ENCODE measurements at regions not wholly inside any gene's neighbourhood (a gene's known extent, or its start where the extent isn't known, plus 50 kb on each side); places are given as distances from the start of the nearest gene placed in this dataset.

DNA sequence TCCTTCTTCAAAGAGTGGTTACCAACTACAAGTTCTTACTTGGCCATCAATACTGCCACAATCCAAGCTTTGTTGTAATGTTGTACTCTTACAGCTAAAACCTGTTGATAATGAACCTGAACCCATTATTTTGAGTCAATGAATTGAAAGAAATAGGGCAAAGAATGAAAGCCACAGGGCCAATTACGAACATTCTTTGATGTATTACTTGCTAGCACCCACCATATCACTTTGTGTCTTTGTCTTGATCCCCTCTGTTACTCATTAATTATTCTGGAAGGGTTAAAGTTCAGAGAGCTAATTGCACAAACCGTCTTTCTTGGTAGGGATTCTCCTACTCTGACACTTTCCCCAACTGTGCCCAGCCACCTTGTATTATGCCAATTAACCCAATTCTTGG lies 53.2 kb upstream of the TFEC start:
- no peak overlapping the region for H3K27ac Mint-ChIP-seq
- H3K9me3 Mint-ChIP-seq: peaks cover 14% of the 10 kb centered on the region
- no peak overlapping the region for H3K4me3 Mint-ChIP-seq
- intact Hi-C loops (cut with micrococcal nuclease): no loop called here
- peaks cover 6% of the 10 kb centered on the region for H3K4me1 Mint-ChIP-seq (ENCODE audit: low read depth)
- H3K27me3 Mint-ChIP-seq: no peaks in the 10 kb centered on the region
- H3K36me3 Mint-ChIP-seq (ENCODE audit: low read depth): no peaks in the 10 kb centered on the region

- no peaks in the 10 kb centered on the region for H3K36me3 Mint-ChIP-seq (ENCODE audit: low read depth)
- intact Hi-C loops (cut with micrococcal nuclease): no loop called here
- H3K4me1 Mint-ChIP-seq (ENCODE audit: low read depth): peaks cover 6% of the 10 kb centered on the region
- no peak overlapping the region for H3K4me3 Mint-ChIP-seq
- no peaks in the 10 kb centered on the region for H3K9me3 Mint-ChIP-seq
- no peaks in the 10 kb centered on the region for H3K27me3 Mint-ChIP-seq
- H3K27ac Mint-ChIP-seq: no peak overlapping the region
Observed at GRCh38 chr7:116086547-116087045, 56.0 kb upstream of the TFEC start.

- peaks cover 6% of the 10 kb centered on the region for H3K4me1 Mint-ChIP-seq (ENCODE audit: low read depth)
- intact Hi-C loops (cut with micrococcal nuclease): no loop called here
- H3K27me3 Mint-ChIP-seq: no peaks in the 10 kb centered on the region
- no peak overlapping the region for H3K4me3 Mint-ChIP-seq
- H3K27ac Mint-ChIP-seq: no peak overlapping the region
- H3K36me3 Mint-ChIP-seq (ENCODE audit: low read depth): no peaks in the 10 kb centered on the region
- H3K9me3 Mint-ChIP-seq: no peaks in the 10 kb centered on the region
Observed at GRCh38 chr7:116087291-116087690, 56.7 kb upstream of the TFEC start.

GRCh38 chr7:116087984-116088383 lies 57.4 kb upstream of the TFEC start:
- Mint-ChIP-seq H3K4me1 (ENCODE audit: low read depth) (peaks cover 6% of the 10 kb centered on the region), H3K9me3 (no peaks in the 10 kb centered on the region), H3K27ac (no peak overlapping the region), H3K4me3 (no peak overlapping the region), H3K27me3 (no peaks in the 10 kb centered on the region), H3K36me3 (ENCODE audit: low read depth) (no peaks in the 10 kb centered on the region)
- intact Hi-C loops (cut with micrococcal nuclease): no loop called here

- intact Hi-C loops (cut with micrococcal nuclease): no loop called here
- peaks cover 6% of the 10 kb centered on the region for H3K4me1 Mint-ChIP-seq (ENCODE audit: low read depth)
- H3K27me3 Mint-ChIP-seq: no peaks in the 10 kb centered on the region
- H3K27ac Mint-ChIP-seq: no peak overlapping the region
- no peaks in the 10 kb centered on the region for H3K9me3 Mint-ChIP-seq
- H3K4me3 Mint-ChIP-seq: no peak overlapping the region
- no peaks in the 10 kb centered on the region for H3K36me3 Mint-ChIP-seq (ENCODE audit: low read depth)
Observed at GRCh38 chr7:116089293-116089692, 58.7 kb upstream of the TFEC start.

DNA sequence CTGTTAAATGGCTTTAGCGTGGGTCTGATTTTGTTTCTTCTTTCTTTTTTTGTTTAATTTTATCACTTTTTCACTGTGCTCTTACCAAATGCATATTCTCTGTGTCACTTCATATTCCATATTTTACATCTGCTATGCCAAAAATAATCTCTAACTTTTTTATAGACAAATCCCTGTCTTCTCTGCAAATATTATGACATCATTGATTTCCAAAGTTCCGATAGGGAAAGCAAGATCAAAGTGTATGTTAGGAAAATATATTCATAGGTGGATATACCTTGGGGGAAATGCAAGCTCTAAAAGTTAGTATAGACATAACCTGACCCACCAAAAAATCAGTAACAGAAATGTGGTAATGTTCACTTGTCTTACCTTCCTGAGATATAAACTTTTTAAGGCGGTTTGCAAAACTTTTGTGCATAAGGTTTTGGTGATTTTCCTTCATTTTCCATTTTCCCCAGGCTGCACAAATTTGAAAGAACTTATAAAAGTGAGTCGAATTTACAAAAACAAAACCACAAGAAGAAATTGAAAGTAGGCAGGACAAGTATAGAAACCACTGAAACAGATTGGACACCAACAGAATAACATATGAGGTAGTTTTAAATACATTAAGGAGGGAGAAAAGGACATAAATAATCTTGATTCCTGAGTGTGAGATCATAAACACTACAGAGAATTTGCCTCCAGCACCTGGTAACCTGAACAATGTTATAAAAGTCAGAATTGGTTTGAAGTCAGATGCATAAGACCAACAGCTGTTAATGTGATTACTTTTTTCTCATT lies 63.1 kb upstream of the TFEC start:
- no peak overlapping the region for H3K4me3 Mint-ChIP-seq
- no peaks in the 10 kb centered on the region for H3K27me3 Mint-ChIP-seq
- H3K4me1 Mint-ChIP-seq (ENCODE audit: low read depth): peaks cover 12% of the 10 kb centered on the region
- no peaks in the 10 kb centered on the region for H3K9me3 Mint-ChIP-seq
- H3K27ac Mint-ChIP-seq: no peak overlapping the region
- intact Hi-C loops (cut with micrococcal nuclease): no loop called here
- H3K36me3 Mint-ChIP-seq (ENCODE audit: low read depth): no peaks in the 10 kb centered on the region

GRCh38 chr7:116095396-116095795 lies 64.8 kb upstream of the TFEC start:
- intact Hi-C loops (cut with micrococcal nuclease): no loop called here
- H3K27ac Mint-ChIP-seq: no peak overlapping the region
- no peaks in the 10 kb centered on the region for H3K9me3 Mint-ChIP-seq
- H3K27me3 Mint-ChIP-seq: no peaks in the 10 kb centered on the region
- H3K4me3 Mint-ChIP-seq: no peak overlapping the region
- H3K4me1 Mint-ChIP-seq (ENCODE audit: low read depth): peaks cover 12% of the 10 kb centered on the region
- no peaks in the 10 kb centered on the region for H3K36me3 Mint-ChIP-seq (ENCODE audit: low read depth)

DNA sequence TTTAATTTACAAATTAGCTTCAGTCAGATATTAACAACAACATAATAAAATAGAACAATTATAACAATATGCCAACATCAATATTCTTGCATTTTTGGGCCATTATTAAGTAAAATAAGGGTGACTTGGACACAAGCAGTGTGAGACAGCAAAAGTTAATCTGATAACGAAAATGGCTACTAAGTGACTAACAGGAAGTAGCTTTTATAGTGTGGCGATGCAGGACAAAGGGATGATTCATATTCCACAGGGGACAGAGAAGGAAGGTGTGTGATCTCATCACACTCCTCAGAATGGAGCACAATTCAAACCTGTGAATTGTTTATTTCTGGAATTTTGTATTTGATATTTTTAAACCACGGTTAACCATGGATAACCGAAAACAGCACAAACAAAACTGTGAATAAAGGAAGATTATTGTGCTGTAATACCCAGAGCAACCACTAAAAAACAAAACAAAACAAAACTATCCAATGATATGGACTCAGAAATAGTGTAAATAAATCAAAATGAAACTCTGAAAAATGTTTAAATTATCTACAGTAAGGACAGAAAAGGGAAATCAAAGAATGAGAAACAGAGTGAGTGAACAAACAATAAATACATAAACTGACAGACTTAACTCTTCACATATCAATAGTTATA lies 66.9 kb upstream of the TFEC start:
- H3K36me3 Mint-ChIP-seq (ENCODE audit: low read depth): no peaks in the 10 kb centered on the region
- no peaks in the 10 kb centered on the region for H3K9me3 Mint-ChIP-seq
- H3K4me1 Mint-ChIP-seq (ENCODE audit: low read depth): peaks cover 12% of the 10 kb centered on the region
- intact Hi-C loops (cut with micrococcal nuclease): no loop called here
- H3K27ac Mint-ChIP-seq: no peak overlapping the region
- no peak overlapping the region for H3K4me3 Mint-ChIP-seq
- H3K27me3 Mint-ChIP-seq: no peaks in the 10 kb centered on the region

DNA sequence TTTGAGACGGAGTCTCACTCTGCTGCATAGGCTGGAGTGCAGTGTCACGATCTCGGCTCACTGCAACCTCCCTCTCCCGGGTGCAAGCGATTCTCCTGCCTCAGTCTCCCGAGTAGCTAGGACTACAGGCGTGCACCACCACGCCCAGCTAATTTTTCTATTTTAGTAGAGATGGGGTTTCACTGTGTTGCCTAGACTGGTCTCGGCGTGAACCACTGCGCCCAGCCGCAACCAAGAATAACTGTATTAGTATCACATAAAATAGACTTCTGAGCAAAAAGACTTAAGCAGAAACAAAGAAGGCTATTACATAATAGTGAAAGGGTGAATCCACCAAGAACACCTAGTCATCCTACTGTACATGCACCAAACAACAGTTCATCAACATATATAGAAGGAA lies 67.6 kb upstream of the TFEC start:
- Mint-ChIP-seq H3K36me3 (ENCODE audit: low read depth) (no peaks in the 10 kb centered on the region), H3K27ac (no peak overlapping the region), H3K27me3 (no peaks in the 10 kb centered on the region), H3K4me1 (ENCODE audit: low read depth) (peaks cover 12% of the 10 kb centered on the region), H3K4me3 (no peak overlapping the region), H3K9me3 (no peaks in the 10 kb centered on the region)
- intact Hi-C loops (cut with micrococcal nuclease): no loop called here

DNA sequence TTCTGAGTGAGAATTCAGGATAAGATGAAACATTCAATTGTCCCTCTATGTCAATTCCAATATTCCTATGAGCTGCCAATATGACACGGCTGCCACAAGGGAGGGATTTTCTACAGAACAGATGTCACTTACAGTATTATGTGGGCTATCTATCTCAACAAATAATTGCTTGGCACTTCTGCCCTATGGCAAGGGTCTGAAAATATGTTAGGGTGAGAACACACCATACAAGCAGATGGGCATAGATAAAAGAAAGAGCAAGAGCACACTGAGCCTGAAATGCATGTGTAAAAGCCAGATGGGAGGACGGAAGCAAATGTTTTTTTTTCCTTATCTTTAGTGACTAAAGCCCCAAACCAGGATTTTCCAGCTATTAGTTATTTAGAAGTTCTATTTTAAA lies 70.1 kb upstream of the TFEC start:
- peaks cover 9% of the 10 kb centered on the region for H3K4me1 Mint-ChIP-seq (ENCODE audit: low read depth)

GRCh38 chr7:116101704-116102103 lies 71.1 kb upstream of the TFEC start:
- no peaks in the 10 kb centered on the region for H3K9me3 Mint-ChIP-seq
- H3K36me3 Mint-ChIP-seq (ENCODE audit: low read depth): no peaks in the 10 kb centered on the region
- no peaks in the 10 kb centered on the region for H3K4me1 Mint-ChIP-seq (ENCODE audit: low read depth)
- H3K27ac Mint-ChIP-seq: no peak overlapping the region
- no peak overlapping the region for H3K4me3 Mint-ChIP-seq
- intact Hi-C loops (cut with micrococcal nuclease): no loop called here
- H3K27me3 Mint-ChIP-seq: no peaks in the 10 kb centered on the region

More for the DNA sequence above, 70.1 kb upstream of the TFEC start:
- no peaks in the 10 kb centered on the region for H3K9me3 Mint-ChIP-seq
- H3K4me3 Mint-ChIP-seq: no peak overlapping the region
- intact Hi-C loops (cut with micrococcal nuclease): no loop called here
- H3K36me3 Mint-ChIP-seq (ENCODE audit: low read depth): no peaks in the 10 kb centered on the region
- H3K27me3 Mint-ChIP-seq: no peaks in the 10 kb centered on the region
- H3K27ac Mint-ChIP-seq: no peak overlapping the region

- H3K4me1 Mint-ChIP-seq (ENCODE audit: low read depth): peaks cover 7% of the 10 kb centered on the region
- H3K36me3 Mint-ChIP-seq (ENCODE audit: low read depth): no peaks in the 10 kb centered on the region
- intact Hi-C loops (cut with micrococcal nuclease): no loop called here
- H3K27me3 Mint-ChIP-seq: no peaks in the 10 kb centered on the region
- H3K27ac Mint-ChIP-seq: no peak overlapping the region
- H3K9me3 Mint-ChIP-seq: peaks cover 9% of the 10 kb centered on the region
- no peak overlapping the region for H3K4me3 Mint-ChIP-seq
Observed at GRCh38 chr7:116111475-116111874, 80.9 kb upstream of the TFEC start.

DNA sequence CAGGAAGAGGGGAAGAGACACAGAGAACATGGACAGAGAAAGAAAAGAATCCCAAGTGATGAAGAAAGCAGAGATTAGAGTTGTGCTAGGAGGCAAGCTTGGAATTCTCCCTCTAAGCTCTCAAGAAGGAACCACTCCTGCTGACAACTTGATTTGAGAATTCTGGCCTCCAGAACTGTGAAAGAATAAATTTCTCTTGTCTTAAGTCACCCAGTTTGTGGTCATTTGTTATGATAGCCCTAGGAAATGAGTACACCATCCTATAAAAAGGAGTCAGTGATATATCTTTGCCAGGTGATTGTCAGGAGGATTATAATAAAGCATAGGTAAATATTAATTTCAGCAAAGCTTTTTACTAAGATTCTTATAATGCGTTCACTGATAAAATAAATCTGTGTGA lies 82.7 kb upstream of the TFEC start:
- Mint-ChIP-seq H3K4me3 (no peak overlapping the region), H3K36me3 (ENCODE audit: low read depth) (no peaks in the 10 kb centered on the region), H3K27ac (no peak overlapping the region), H3K27me3 (no peaks in the 10 kb centered on the region), H3K9me3 (peaks cover 9% of the 10 kb centered on the region), H3K4me1 (ENCODE audit: low read depth) (peaks cover 7% of the 10 kb centered on the region)
- intact Hi-C loops (cut with micrococcal nuclease): no loop called here

DNA sequence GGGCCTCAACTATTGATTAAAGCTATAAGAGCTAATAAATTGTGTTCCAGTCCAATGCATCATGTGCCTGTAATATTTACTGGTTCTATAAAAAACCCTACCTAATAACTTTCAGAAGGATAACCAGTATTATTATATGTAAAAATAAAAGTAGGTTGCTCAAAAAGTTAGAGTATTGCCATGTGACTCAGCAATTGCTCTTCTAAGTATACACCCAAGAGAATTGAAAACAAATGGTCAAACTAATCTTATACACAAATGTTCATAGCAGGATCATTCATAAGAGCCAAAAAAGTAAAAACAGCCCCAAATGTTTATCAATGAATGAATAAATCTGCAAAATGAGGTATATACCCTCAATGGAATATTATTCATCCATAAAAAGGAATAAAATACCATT lies 89.5 kb upstream of the TES start:
- H3K36me3 Mint-ChIP-seq (ENCODE audit: low read depth): no peaks in the 10 kb centered on the region
- peaks cover 11% of the 10 kb centered on the region for H3K4me1 Mint-ChIP-seq (ENCODE audit: low read depth)
- no peaks in the 10 kb centered on the region for H3K9me3 Mint-ChIP-seq
- intact Hi-C loops (cut with micrococcal nuclease): loop anchor here (5.0 kb wide), 2 partner anchors 94 to 109 kb away; no protein-coding TSS in a partner anchor
- no peaks in the 10 kb centered on the region for H3K27me3 Mint-ChIP-seq
- H3K4me3 Mint-ChIP-seq: no peak overlapping the region
- no peak overlapping the region for H3K27ac Mint-ChIP-seq

All from dendritic cell treated with granulocyte-macrophage colony-stimulating factor and Interleukin-4, amounts not matched to agents 40 ng/mL and 50 ng/mL, for 4 days (primary cell).